IPS-NIHi7 (cell line): ENCODE measurements at regions not wholly inside any gene's neighbourhood (a gene's known extent, or its start where the extent isn't known, plus 50 kb on each side); places are given as distances from the start of the nearest gene placed in this dataset.
"Not testable (repeated sequence)": the region's sequence is repeated elsewhere in the genome, so short reads cannot be mapped to it uniquely, and the experiment has no call there.

Experiments used
- DNase-seq: peaks from one replicate; pipeline ENCODE4 v3.0.0; 2012; ENCODE audit warnings: mixed read lengths; ENCODE audit errors: extremely low spot score

- DNase-seq, result no peak
These were observed 91.4 kb upstream of the NAMPT start for GRCh38 chr7:106376026-106376799.

- DNase-seq, result no peak
These were observed 90.7 kb upstream of the NAMPT start for GRCh38 chr7:106375499-106375898.

- no peak for DNase-seq
These were observed 89.7 kb upstream of the NAMPT start for GRCh38 chr7:106374437-106374836.

GRCh38 chr7:106372595-106373318 is 88.0 kb upstream of the NAMPT start:
- DNase-seq, result no peak

DNA sequence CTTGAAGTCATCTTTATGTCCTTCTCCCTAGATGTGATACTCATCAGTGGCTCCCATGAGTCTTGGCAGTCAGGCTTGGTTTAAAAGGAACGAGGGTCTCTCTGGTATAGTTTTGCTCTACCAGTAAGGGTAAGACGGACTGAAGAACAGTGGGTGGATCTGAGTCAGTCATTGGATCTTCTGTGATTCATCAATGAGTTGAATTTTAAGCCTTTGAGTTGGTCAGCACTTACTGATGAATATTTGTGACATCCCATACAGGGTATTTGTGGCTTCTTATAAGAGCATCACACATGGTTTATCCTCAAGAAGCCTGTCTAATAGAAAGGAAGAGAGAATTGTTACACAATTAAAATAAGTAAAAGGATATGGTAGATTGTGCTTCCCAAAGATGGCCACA is 87.3 kb upstream of the NAMPT start:
- no peak for DNase-seq

- no peak for DNase-seq
These were observed 86.8 kb upstream of the NAMPT start for GRCh38 chr7:106371629-106372028.

GRCh38 chr7:106370542-106370941 is 85.8 kb upstream of the NAMPT start:
- DNase-seq, result no peak

DNA sequence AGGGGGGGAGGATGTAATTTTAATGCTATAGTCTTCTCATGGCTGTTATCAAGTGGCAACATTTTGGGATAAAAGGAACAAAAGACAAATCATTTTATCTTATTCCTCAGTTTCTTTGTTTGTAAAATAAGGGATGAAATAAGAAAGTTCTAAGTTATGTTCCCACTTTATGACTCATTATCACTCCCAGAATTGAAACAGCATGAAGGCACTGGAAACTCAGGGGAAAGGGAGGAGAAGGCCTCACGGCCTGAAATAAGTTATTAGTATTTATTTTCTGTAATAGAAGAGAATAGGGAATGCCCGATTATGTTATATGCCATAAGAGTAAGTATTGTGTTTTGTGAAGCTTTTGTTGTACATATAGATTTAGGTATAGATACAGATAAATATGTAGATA is 85.0 kb upstream of the NAMPT start:
- no peak for DNase-seq

- DNase-seq, result no peak
These were observed 84.6 kb upstream of the NAMPT start for GRCh38 chr7:106369352-106369751.

DNA sequence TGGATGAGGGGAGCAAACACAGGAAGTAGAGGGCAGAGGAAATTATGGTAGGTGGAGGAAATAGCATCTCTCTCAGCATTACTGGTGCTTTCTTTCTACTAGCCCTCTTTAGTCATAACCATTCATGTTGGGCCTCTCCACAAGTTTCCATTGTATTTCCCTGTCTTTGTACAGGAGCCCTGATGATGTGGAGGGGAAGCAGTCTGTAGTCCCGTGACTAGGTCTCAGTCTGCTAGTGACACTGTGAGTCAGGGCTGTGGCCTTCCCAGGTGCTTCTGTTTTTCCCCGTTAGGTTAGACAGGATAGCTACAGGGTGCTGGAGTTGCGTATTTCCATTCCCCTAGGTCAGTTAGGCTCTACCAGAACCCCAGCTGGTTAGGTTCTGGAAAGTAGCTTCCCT is 82.9 kb upstream of the NAMPT start:
- DNase-seq, result no peak

GRCh38 chr7:106367018-106367420 is 82.2 kb upstream of the NAMPT start:
- DNase-seq, result peak; percentile 69

DNA sequence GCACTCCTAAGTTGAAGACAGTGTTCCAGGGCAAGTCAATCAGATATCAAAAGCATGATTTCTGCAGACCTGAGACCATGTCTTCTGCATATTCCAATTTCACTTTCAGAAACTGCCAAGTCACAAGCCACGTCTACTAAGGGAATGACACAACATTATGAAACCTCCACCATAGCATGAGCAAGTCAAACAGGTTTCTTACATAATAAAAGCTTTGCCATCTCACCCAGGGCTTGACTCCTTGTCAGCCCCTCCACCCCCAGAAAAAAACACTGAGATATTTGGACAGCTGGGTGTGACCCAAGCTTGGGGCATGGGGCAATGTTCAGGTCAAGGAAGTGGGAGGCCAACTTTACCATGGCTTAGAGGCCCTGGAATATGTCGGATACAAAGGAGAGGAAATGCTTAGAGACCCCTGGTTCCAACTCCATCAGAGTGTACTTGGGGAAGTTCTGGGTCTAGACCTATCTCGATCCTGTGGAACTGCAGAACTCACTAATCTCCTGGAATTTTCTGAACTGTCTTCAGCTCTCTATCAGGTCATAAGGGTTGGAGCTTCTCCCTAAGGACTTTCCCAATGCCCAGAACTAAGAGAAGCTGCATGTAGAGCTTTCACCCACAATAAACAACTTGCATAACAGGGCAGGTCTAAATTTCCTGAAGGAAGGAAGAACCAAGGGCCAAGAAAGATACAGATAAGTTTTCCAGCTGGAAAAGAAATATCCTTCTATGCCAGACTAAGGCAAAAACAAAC is 80.6 kb upstream of the NAMPT start:
- DNase-seq, result no peak

GRCh38 chr7:106362507-106362906 is 77.7 kb upstream of the NAMPT start:
- DNase-seq, result not testable (repeated sequence)

DNA sequence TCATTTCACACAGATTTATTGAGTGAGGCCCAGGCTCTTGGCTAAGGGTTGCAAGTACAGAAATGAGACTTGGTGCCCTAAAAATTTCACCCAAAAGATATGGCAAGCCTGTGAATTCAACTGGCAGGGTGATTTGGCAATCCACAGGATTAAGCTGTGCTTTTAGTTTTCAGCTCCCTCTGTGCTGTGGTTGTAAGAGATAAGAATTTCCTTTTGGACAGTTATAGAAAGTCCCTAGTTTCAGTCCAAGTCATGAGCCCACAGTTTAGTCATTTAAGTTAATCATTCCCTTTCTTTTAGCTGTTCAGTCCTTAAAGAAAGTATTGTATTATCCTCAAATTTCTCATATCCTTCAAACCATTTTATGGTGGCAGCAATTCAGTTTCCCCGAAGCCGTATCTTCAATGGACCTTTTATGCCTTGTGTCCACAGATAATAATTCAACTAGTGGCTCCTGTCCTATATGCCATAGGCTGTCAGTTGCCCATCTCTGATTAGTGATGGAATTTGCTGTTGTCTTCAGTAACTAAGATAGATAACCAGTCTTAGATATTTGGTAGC is 73.4 kb upstream of the NAMPT start:
- DNase-seq, result no peak

DNA sequence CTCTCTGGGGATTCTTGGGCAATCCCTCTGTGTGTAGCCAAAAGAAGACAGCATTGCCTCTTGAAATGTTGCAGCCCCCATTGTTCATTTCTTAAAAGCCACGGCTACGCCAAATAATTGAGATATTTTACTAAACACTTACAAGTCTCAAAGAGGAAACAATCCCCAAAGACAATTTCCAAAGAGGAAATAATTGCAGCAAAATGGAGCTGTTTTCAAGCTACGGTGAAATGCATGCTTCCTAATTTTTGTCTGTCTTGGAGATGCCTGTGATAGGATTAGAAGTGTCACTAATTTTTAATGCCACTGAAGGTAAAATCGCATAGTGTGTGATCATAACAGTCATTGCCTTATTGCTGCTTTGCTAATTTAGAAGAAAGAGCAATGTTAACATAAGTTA is 72.9 kb upstream of the NAMPT start:
- DNase-seq, result no peak

GRCh38 chr7:106354822-106355221 is 70.0 kb upstream of the NAMPT start:
- DNase-seq, result no peak

- no peak for DNase-seq
These were observed 69.2 kb upstream of the NAMPT start for GRCh38 chr7:106353944-106354343.

DNA sequence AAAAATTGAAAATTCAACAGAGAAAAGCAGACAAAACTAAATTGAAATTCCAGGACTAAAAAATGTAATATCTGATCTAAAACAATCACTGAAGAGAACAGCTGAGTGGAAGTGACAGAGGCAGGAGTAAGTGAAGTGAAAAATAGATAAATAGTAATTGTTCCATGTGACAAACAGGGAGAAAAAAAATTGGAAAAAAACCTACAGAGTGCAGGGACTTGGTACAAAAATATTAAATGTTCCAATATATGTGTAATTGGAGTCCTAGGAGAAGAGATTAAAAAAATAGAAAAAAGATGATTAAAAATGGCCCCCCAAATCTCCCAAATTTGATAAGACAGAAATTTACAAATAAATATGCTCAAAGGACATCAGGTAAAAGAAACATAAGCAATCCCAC is 63.4 kb upstream of the NAMPT start:
- no peak for DNase-seq

DNA sequence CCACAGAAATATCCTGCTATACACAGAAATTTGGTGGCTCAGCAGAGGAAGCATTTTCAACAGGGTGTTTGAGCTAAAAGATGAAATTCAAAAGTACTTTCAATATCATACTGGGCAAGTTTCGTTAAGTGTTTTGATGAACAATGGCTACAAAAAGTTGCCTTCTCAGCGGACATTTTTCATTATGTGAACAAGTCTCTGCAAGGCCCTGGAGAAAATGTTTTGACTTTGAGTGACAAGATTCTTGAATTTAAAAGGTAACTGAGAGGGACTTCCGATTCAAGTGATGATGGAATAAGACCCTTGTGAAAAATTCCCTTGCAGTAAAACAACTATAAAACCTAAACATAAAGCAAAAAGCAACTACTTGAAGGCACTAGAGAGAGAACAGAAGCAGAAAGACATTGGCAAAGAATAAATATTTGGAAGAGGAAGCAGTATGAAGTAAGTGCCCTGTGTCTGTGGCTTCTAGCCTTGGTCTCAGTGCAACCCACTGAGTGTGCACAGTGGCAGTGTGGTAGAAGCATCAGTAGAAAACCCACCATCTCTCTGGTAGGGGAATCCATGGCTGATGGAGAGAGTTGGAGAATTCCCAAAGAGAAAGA is 62.5 kb upstream of the NAMPT start:
- DNase-seq, result no peak

DNA sequence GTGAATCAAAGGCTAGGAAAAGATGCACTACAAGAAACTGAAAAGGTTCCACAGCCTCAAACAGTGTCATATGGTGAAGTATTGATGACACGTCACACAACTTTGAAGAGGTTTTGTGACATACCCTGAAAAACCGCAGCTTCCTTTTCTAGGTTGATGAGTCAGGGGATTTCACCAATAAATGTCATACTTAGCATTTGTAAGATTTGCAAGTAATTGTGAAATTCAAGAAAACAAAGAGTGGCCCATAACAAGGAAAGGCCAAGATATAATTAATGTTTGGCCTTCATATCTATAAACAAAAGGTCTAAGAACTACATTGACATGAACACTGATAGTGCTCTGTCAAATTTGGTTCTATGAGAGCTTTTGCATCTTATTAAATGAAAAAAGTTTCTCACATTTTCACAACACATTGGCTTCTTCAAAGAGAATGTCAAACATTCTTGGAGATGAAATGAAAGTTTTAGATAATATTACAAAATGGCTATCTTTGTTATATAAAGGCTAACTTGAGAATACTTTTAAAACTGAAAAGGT is 62.0 kb upstream of the NAMPT start:
- DNase-seq, result no peak

- no peak for DNase-seq
These were observed 61.4 kb upstream of the NAMPT start for GRCh38 chr7:106346167-106346677.
